ENCODE measurements at regions not wholly inside any gene's neighbourhood (a gene's known extent, or its start where the extent isn't known, plus 50 kb on each side); places are given as distances from the start of the nearest gene placed in this dataset.

DNA sequence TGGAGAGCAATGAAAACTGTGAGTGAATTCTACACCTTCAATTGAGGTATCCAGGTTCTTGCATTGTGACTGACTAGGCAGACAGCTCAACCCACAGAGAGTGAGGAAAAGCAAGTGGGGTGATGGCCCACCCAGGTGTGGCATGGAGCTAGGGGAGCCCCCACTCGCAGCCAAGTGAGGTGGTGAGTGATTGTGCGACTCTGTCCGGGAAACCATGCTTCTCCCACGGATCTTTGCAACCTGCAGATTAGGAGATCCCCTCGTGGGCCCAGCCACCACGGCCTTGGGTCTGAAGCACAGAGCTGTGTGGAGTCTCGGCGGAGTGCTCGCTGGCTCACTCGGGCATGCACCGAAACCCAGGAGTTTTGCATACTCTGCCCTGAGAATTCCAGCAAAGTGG is 120.1 kb downstream of the ALG10 start:
- no peak for TF ChIP-seq POLR2A (IDR thresholded peaks at IDR 0.05)
- TF ChIP-seq, protein P1, sequence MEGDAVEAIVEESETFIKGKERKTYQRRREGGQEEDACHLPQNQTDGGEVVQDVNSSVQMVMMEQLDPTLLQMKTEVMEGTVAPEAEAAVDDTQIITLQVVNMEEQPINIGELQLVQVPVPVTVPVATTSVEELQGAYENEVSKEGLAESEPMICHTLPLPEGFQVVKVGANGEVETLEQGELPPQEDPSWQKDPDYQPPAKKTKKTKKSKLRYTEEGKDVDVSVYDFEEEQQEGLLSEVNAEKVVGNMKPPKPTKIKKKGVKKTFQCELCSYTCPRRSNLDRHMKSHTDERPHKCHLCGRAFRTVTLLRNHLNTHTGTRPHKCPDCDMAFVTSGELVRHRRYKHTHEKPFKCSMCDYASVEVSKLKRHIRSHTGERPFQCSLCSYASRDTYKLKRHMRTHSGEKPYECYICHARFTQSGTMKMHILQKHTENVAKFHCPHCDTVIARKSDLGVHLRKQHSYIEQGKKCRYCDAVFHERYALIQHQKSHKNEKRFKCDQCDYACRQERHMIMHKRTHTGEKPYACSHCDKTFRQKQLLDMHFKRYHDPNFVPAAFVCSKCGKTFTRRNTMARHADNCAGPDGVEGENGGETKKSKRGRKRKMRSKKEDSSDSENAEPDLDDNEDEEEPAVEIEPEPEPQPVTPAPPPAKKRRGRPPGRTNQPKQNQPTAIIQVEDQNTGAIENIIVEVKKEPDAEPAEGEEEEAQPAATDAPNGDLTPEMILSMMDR (IDR thresholded peaks at IDR 0.05) = no peak

All from testis (tissue), 2 donors.